GM21390 (cell line): ENCODE measurements at regions not wholly inside any gene's neighbourhood (a gene's known extent, or its start where the extent isn't known, plus 50 kb on each side); places are given as distances from the start of the nearest gene placed in this dataset.
"Not testable (repeated sequence)": the region's sequence is repeated elsewhere in the genome, so short reads cannot be mapped to it uniquely, and the experiment has no call there.

Experiments
- ATAC-seq: cut with Tn5 transposase; IDR thresholded peaks from one replicate; pipeline ENCODE4 v1.9.1; 2021; ENCODE audit not compliant: unreplicated experiment

DNA sequence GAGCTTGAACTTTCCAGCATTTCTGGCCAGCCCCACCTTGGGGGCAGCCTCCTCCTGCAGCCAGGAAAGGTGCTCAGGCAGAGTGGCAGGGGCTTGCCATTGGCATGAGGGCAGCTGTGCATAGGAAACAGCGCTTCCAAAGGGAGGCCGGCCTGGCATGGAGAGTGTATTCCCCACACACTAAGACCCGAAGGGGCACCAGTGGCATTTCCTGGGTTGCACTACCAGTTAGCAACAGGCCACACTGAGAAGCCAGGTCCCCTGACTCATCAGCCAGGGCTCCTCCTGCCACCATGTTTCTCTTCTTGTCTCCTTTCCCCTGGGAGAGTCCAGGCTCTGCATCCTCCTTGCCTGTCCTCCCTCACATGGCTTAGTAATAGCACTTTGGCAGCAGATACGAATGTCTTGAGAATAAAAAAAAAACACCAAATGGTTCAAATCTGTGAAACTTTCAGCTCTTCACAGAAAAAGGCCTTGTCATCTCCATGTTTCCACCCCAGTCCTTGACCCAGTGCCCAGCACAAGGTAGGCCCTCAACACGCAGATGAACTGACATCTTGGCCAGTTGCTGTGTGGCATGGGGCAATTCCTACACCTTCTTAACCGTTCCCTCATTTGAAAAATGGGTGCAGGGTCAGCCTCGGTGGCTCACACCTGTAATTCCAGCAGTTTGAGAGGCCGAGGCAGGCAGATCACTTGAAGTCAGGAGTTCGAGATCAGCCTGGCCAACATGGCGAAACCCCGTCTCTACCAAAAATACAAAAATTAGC is 180.4 kb downstream of the SMAD6 start:
- ATAC-seq: no peak

DNA sequence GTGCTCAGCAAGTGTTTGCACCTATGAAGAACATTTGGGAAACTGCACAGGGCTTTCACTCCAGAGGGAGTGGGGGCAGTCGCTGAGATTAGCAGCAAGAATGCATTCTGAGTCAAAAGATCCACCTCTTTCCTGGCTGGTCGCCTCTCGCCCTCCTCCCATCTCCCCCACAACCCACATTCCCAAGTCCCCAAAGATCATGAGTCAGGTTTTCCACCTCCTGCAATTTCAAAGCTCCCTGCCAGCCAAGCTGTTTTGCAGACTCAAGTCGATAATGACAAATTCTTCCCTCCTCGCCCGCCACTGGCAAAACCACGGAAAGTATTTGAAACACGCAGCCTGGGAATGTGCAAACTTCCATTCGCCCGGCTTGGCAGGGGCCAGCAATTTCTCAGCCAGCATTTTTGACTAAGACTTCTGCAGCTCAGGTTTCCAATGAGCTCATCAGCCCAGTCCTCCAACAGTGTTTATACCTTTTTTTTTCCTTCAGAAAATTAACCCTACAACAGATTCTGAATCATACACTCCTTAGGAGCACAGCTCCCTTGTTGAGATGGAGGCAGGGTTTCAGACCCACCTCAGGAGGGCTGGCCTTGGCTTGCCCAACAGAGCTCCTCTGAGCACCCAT is 181.4 kb downstream of the SMAD6 start:
- ATAC-seq: no peak

DNA sequence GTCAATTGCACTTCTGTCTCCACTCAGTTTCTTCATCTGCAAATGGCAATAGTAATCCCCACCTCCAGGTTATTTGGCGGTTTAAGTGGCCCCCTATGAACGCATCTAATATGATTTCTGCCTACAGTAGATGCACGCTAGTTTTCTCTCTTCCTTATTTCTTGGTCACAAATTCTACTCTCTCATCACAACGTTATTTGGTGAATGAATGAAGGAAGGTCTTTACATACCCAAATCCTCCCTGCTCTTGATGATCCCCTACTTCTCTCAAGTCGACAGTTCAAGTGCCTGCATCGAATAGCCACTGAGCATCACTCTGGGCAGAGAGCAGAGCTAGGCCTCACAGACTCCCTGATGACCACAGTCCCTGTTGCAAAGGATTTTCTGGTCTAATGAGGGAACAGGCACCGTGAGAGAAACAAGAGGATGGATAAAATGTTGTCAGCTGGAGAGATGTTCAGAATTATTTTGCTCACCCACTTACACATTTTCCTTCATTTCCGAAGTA is 181.2 kb upstream of the SMAD3 start:
- no peak for ATAC-seq

DNA sequence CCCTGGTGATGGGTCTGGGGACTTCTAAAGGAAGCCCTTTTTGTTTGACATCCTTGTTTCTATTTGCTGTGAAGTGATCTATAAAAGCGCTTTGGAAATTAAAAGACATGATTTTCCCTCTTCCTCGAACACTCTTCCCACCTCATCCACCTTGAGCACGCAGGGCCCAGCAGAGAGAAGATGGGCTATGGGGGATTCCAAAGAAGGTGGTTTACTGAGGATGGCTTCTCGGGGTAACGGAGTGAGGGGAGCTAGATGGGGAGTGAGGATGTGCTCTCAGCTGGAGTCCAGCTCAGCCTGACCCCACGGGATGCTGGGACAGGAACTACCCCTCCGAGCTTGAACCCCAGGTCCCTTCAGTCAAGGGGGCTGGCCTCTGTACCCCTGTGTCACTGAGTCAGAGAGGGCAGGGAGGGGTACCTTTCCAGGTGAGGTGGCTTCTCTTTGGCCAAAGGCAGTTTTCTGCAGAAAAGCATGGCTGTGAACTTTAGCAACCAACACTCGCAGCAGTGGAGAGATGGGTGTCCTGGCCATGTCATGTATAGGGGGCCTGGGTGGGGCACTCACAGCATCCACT is 180.7 kb upstream of the SMAD3 start:
- ATAC-seq: no peak

DNA sequence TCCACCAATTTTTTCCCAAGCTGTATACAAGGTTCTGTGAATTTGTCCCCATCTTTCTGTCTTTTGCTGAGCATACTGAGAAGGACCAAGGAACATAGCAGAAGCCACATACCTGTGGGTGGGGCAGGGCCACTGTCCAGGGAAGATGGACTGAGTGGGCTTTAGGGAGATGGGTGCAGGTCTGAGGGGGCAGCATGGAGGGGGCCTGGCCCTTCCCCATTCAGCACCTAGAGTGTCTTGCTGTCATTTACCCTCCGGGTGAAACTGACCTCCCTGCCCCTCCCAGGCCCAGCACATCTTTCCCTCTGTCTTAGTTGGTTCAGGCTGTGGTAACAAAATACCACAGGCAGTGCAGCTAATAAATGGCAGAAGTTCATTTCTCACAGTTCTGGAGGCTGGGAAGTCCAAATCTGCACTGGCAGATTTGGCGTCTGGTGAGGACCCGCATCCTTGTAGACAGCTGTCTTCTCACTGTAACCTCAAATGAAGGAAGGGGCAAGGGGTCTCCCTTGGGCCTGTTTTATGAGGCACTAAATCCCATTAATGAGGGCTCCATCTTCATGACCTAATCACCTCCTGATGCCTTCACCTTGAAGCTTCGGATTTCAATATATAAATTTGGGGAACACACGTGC is 180.0 kb upstream of the SMAD3 start:
- ATAC-seq: no peak

DNA sequence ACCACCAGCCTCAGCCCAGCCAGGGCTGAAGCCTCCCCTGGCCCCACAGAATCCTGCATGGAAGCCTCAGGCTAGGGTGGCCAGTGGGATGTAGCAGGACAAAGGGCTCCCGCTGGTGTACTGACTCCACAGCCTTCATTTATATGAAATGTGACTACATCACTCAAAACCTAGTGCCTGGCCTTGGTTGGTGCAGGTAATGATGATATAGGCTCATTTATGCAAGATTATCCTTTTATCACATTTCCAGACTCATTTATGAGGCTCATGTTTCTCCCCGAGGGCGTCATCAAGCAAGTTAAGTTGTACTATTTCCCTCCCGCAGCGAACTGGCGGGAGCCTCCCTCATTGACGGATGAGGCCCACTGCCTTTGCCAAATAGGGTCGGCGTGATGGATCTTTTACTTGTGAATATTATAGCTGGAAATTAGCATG is 179.1 kb upstream of the SMAD3 start:
- no peak for ATAC-seq

DNA sequence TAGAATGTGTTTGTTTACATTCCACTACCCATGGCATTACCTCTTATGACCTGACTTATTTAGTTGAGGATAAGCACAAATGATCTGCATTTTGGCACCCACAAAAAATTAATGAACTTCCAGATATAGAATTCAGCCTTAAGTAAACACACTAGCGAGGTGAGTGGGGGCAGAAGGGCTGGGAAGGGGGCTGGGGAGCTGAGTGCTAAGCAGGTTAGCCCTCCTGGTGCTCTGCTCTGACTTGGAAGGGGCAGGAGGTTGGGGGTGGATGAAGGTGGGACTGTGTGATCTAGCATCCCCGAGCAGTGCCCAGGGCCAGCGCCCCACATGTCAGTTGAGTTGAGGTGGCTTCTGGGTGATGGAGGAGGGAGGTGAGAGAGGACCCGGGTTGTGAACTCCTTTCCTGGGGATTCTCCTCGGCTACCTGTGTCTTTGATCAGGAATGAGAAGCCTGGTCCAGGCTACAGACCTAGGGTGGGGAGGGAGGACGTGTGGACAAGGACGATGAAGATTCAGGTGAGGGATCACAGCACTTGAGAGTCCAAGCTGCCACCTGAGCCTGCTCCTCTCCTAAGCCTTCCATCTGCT is 178.6 kb upstream of the SMAD3 start:
- no peak for ATAC-seq

DNA sequence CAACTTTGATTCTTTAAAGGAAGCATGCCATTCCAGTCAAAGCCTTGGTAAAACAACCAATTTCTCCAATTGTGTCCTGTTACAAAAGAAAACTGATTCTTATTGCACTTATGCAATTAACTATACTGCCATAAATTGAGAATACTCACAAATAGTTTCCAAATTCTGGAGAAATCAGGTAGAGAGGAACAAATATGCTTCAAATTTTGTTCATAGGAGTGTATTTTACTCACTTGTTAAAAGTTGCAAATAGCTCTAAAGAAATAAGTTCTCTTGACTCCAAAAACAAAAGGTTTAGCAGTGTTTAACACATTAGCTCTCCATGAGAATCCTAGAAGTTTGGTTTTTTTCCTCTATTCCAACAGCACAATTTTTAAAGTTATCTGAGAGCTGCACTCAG is 176.1 kb upstream of the SMAD3 start:
- not testable (repeated sequence) for ATAC-seq

DNA sequence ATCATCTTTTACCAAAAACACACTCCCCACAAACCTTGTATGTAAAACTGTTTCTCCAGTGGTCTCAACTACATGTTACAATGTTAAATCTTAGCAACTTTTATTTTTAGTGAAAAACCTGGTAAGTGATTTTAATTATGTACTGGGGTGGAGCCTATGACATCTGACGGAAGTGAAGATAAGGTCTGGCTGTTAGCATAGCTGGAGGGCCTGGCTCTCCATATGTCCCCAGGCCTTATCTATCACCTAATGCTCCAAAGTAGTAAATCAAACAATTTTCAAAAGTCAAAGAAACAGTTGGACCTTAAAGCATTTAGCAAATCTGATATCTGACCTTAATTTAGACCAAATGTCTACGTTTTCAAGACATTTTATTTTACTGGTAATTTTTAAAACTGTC is 173.6 kb upstream of the SMAD3 start:
- no peak for ATAC-seq

DNA sequence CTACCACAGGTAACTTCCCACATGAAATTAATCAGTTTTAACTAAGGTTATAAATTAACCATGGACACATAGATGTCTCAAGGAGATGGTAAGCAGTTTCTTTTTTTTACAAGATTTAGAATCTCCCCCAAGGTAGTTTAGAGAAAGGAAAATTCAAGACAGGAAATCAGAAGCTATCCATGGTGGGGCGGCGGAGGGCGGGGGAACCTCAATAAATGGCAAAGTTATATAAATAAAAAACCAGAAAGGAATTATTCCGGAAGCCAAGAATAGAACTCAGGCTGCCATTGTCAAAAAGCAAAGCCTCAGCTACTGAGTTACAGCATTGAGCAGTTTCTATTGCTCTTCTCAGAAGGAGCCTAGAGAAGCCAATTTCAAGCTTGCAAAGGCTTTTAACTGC is 172.1 kb upstream of the SMAD3 start:
- no peak for ATAC-seq

DNA sequence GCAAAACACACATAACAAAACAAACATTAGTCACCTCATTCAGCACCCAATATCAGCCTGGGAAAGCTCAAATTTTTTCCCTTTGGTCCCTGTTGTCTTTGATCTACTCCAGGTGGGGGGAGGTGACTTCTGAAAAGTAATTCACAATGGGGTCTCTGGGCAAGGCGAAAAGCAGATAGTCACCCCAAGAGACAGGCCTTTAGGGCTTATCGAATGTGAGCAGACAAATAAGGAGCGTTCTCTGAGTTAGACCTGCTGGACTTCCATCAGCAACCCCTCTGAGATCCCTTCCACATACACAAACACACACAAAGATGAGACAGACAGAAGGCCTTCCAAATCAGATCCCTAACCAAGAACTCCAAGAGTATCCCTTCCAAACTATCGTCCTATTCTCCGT is 171.0 kb upstream of the SMAD3 start:
- ATAC-seq: no peak

DNA sequence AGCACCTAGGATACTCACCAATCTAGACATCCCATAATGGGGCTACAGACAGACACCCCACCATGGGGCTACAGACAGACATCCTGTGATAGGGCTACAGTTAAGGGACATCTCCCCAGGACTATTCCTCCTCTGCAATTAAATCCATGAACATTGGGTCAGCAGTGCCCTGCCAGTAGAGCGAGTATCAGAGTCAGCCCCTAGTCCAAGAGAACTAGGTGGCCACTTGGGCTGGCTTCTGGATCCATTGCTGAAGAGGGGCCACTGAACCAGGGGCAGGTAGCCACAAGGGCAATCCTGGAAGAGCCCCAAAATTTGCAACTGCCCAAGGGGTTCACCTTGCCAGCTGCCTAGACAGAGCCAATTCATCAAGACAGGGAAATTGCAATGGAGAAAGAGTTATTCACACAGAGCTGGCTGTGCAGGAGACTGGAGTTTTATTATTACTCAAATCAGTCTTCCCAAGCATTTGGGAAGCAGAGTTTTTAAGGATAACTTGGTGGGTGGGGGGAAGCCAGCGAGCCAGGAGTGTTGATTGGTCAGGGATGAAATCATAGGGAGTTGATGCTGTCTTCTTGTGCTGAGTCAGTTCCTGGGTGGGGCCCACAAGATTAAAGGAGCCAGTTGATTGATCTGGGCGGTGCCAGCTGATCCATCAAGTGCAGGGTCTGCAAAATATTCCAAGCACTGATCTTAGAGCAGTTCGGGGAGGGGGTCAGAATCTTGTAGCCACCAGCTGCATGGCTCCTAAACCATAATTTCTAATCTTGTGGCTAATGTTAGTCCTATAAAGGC is 170.2 kb upstream of the SMAD3 start:
- no peak for ATAC-seq

DNA sequence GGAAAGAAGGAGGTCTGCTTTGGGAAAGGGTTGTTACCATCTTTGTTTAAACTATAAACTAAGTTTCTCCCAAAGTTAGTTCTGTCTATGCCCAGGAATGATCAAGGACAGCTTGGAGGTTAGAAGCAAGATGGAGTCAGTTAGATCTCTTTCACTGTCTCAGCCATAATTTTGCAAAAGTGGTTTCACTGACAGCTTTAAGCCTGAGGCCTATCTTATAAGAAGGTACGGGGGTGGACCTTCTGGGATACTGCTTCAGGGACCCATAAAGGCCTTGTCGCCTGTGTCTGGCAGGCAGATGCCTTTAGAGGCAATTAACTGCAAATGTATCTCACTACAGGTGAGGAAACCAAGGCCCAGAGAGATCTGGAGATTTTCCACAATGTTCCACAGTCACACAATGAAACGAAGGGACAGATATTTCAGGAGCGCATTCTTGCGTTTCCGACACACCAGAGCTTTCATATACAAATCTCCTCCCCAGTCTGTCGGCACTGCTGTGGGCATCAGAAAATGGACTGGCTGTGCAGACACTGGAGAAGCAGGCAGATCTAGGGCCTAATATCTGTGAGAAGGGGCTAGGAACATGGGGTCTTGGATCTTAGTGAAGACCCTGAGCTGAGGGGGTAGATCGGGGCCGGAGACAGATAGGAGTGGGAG is 169.5 kb upstream of the SMAD3 start:
- ATAC-seq: no peak

DNA sequence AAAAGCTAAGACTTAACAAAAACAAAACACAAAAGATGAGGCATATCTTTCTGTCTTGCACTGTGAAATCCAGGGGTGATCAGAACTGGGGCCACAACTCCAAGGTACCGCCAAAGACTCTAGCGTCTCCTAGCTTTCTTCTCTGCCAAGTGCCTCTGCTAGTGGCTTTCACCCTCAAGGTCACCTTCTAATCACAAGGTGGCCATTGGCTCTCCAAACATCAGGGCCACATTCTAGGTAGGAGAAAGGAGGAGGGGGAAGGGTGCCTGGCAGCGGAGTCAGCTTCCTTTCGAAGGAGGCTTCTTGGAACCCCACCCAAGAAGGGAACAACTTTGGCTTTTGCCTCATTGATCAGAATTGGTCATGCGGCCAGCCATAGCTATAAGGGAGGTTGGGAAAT is 168.8 kb upstream of the SMAD3 start:
- no peak for ATAC-seq

DNA sequence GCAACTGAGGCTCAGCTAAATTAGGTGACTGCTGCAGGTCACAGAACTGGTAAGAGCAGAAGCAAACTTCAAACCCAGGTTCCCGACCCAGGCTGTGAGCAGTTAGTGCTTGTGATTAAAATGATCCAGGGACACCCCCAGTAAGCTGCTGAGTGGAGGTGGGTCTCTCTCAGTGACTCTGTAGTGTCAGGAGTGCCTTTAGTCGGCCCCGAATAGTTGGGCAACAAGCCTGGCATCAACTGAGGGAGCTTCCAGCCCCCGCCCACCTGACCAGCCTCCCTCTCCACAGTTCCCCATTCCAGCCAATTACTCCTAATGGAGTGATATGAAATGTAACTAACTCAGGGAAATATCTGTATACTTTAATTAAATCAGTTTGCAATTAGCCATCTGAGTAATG is 168.0 kb upstream of the SMAD3 start:
- ATAC-seq: no peak

DNA sequence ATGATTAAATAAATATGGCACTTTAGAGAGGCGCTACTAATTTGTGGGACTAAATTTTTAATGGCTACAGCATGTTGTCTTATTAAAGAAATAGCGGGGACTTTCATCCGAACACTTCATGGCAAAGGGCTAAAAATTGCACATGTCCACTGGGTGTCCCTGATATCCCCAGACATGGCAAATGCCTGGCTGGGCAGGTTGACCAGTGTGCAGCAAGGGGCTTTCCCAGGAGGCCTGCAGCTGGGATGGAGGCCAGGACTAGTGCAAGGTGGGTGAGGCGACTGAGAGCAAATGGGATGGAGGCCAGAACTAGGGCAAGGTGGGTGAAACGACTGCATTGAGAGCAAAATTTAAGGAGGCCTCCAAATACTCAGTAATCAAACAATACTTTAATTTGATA is 167.4 kb upstream of the SMAD3 start:
- no peak for ATAC-seq

DNA sequence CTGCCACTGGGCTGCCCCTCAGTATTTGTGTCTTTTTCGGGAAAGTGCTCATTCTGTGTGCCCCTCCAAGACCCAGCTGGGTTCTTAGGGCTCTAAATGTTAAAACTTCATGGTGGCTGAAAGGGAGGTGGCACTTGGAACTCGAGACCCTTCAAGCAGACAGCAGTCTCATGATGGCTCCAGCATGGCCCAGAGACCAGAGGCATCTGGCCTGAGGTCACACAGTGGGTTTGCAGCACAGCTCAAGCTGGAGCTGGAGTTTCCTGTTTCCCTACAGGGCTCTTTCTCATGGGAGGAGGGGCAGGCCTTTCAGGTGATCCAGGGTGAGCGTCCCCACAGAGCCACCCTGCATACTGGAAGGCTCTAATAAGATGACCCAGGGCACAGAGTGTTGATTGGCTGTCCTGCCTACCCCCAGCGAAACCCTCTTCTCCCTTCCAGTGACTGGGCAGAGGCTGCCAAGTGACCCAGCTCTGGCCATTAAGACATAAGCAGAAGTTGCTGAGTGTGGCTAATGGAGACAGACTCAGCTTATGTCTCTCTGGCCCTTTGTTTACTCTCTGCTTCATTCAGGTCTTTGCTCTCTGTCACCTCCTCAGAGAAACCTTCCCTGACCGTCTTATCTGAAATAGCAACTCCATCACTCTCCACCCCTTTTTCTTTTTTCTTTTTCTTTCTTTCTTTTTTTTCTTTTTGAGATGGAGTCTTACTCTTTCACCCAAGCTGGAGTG is 166.6 kb upstream of the SMAD3 start:
- no peak for ATAC-seq

DNA sequence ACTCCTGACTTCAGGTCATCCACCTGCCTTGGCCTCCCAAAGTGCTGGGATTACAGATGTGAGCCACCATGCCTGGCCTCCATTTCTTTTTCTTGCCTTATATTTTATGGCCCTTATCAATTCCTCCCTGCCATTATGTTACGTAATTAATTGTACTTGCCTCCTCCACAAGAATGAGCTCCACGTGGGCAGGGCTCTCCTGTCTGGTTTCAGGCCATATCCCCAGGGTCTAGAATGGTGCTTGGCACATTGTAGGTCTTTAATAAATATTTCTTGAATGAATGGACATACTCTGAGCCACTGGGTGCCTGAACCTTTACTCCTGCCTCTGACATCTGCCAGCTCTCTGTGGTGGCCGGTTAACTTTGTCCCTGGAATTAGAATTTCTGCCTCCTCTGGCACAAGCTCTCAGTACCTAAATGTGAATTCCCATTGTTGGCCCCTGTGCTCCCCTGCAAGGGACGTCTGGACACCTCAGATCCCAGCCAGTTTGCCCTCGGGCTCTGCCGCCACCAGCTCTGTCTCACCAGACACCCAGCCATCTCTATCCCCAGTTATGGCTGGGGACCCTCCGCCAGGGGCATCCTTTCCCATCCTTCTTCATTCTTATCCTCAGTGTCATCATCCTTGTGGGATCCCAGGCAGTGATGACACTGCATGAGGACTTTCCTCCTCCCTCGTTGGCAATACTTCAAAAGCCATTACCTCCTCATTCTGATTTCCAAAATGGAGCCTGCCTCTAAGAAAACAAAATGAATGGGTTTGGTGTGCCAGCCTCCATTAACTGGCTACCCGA is 165.6 kb upstream of the SMAD3 start:
- no peak for ATAC-seq
